ENCODE measurements at regions not wholly inside any gene's neighbourhood (a gene's known extent, or its start where the extent isn't known, plus 50 kb on each side); places are given as distances from the start of the nearest gene placed in this dataset.

GRCh38 chr2:21418456-21418855, 294.7 kb downstream of the TDRD15 start:
- TF ChIP-seq MXI1 (IDR thresholded peaks at IDR 0.05; ENCODE audit: borderline replicate concordance, low read depth, low read length) (no peak), CHD1 (IDR thresholded peaks at IDR 0.05; ENCODE audit: low read depth, low read length) (no peak), RFX5 (IDR thresholded peaks at IDR 0.05; ENCODE audit: low read depth, low read length) (no peak), POLR2A (IDR thresholded peaks at IDR 0.05; ENCODE audit: low read depth, low read length) (no peak), MAFK (IDR thresholded peaks at IDR 0.05; ENCODE audit: low read depth, low read length) (no peak), BHLHE40 (IDR thresholded peaks at IDR 0.05; ENCODE audit: low read depth, low read length) (no peak), USF2 (IDR thresholded peaks at IDR 0.05; ENCODE audit: low read depth, low read length) (no peak), SMC3 (IDR thresholded peaks at IDR 0.05; ENCODE audit: low read depth, low read length) (no peak), MAZ (IDR thresholded peaks at IDR 0.05; ENCODE audit: borderline replicate concordance, low read depth, low read length) (no peak), RCOR1 (IDR thresholded peaks at IDR 0.05; ENCODE audit: insufficient replicate concordance, low read length) (no peak), RAD21 (IDR thresholded peaks at IDR 0.05; ENCODE audit: low read length) (no peak), ELK1 (IDR thresholded peaks at IDR 0.05; ENCODE audit: borderline replicate concordance, low read depth, low read length) (no peak), CEBPB (IDR thresholded peaks at IDR 0.05; ENCODE audit: low read depth, low read length) (peak; percentile 38; the same call in 1 of the 2 replicates)
- TF ChIP-seq, protein P1, sequence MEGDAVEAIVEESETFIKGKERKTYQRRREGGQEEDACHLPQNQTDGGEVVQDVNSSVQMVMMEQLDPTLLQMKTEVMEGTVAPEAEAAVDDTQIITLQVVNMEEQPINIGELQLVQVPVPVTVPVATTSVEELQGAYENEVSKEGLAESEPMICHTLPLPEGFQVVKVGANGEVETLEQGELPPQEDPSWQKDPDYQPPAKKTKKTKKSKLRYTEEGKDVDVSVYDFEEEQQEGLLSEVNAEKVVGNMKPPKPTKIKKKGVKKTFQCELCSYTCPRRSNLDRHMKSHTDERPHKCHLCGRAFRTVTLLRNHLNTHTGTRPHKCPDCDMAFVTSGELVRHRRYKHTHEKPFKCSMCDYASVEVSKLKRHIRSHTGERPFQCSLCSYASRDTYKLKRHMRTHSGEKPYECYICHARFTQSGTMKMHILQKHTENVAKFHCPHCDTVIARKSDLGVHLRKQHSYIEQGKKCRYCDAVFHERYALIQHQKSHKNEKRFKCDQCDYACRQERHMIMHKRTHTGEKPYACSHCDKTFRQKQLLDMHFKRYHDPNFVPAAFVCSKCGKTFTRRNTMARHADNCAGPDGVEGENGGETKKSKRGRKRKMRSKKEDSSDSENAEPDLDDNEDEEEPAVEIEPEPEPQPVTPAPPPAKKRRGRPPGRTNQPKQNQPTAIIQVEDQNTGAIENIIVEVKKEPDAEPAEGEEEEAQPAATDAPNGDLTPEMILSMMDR (conservative IDR thresholded peaks at IDR 0.05; ENCODE audit: low read depth, low read length), result no peak

Measured in IMR-90 (cell line).